C1 segment of cervical spinal cord (tissue), 14 donors: ENCODE measurements at regions not wholly inside any gene's neighbourhood (a gene's known extent, or its start where the extent isn't known, plus 50 kb on each side); places are given as distances from the start of the nearest gene placed in this dataset.
"Not testable (repeated sequence)": the region's sequence is repeated elsewhere in the genome, so short reads cannot be mapped to it uniquely, and the experiment has no call there.

Source experiments
- DNase-seq, 14 donors: peaks; one replicate each; lab custom pipeline; 2025; lab: John Stamatoyannopoulos, UW

GRCh38 chr16:86073103-86073625 is 174.2 kb downstream of the IRF8 start:
- no peak for DNase-seq

DNA sequence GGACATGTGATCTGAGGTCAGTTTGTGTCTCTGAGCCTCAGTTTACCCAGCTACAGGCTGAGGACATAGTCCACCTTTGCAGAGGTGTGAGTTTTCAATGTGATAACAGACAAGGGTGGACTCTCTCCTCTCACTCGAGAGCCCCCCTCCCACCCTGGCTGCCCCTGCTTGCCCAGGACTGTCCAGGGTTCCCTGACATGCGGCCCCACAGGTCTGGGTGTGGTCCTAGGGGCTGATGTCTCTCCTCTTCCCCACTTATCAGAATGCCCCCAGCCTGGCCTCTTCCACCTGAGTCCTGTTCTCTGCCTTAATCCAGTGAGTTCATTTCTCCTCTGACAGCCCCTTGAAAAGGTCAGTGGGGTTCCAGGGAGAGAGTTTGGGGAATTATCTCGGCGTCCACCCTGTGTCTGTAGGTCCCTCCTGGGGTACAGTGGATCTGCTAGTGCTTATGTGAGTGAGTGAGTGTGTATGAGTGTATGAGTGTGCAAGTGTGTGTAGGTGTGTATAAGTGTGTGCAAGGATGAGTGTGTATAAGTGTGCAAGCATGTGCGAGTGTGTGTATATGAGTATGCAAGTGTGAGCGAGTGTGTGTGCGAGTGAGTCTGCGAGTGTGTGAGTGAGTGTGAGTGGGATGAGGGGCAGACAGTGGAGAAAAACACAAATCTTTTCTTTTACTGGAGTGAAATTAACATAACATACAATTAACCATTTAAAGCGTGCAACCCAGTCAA is 175.0 kb downstream of the IRF8 start:
- no peak for DNase-seq

DNA sequence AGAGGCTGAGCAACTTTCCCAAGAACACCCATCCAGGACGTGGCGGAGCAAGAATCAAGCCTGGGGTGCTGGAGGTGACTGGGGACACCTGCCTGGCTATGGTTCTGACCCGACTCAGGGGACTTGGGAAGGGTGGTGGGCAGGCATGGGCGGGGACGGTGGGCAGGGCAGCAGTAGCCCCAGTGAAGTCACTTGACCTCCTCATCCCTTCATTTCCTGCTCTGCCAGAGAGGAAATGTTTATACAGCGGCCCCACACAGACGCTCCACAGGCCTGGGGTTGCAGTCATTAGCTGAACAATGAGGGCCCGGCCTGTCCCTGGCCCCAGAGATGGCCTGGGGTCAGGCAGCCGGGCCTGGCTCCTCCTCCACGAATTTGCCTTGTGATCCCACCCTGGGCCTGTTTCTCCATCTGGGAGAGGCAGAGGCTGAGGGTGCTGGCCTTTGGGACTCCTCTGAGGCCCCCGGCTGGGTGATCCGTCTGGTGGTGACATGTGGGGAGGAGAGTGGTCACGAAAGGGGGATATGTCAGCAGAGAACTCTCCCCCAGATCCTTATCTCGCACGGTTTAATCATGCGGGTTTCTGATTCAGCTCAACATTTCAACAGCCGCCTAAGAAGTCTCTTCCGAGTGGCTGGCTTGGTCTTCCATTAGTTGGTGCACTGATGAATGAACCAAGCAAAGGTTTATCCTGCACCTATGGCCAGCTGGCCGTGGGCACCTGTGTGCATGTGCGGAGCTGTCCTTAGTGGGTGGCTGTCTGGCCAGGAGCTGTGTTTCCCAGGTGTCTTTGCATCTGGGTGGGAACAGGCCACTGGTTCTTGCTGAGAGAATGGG is 175.9 kb downstream of the IRF8 start:
- no peak for DNase-seq

- DNase-seq, result no peak
Observed at GRCh38 chr16:86075488-86075785, 176.5 kb downstream of the IRF8 start.

DNA sequence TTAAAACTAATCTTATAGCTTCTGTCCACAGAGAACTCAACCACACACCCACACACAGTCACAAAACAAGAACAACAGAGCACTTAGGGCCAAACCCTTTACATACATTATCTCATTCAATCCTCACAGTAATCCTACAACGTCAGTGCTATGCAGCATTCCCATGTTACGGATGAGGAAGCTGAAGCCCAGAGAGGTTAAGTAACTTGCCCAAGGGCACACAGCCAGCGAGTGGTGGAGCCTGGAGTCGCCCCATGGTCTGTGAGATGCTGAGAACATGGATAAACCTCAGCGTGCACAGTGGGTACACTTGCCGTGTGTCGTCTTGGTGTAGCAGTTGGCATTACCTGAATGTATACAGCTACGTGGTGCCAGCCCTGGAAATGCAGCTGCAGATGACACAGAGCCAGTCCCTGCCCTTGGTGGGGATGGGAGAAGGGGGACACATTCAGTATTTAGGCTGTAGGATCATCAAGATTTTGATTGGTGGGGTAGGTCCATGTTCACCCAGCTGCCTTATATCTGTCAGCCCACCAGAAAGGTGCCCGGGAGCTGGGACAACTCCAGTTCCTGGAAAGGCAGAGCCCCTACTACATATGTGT is 177.0 kb downstream of the IRF8 start:
- DNase-seq, result no peak

DNA sequence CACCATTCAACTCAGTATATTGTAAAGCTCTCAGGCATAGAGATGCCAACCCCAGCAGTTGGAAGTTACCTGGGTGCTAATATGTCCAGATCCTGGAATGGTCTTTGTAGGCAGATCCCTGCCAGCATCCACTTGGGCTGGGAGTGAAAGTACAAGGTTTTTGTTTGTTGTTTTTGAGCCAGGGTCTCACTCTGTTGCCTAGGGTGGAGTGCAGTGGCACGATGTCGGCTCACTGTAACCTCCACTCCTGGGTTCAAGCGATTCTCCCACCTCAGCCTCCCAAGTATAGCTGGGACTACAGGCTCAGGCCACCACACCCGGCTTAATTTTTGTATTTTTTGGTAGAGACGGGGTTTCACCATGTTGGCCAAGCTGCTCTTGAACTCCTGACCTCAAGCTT is 177.6 kb downstream of the IRF8 start:
- no peak for DNase-seq

GRCh38 chr16:86077243-86077940 is 178.4 kb downstream of the IRF8 start:
- DNase-seq, result no peak

DNA sequence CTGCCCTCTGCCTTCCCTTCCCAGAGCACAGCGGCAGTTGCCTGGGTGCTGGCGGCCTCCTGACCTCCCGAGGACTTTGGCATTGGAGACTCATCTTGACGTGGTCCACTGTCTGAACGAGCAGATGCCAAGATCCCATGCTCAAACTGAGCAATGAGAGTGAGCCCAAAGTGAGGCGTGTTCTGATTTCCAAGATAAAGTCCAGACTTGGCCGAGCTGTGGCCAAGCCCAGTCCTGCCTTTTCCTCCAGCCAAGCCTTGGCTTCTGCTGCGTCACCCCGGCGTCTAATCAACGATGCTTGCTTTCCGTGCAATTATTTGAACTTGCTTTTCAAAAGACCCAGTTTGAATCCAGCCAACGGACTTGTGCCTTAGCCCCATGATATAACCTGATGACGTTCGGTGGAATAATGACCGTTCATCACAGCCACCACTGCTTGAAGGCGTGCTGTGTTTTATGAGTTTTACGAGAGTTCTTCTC is 179.2 kb downstream of the IRF8 start:
- peak in 1 of 14 donors; percentile 19 for DNase-seq

DNA sequence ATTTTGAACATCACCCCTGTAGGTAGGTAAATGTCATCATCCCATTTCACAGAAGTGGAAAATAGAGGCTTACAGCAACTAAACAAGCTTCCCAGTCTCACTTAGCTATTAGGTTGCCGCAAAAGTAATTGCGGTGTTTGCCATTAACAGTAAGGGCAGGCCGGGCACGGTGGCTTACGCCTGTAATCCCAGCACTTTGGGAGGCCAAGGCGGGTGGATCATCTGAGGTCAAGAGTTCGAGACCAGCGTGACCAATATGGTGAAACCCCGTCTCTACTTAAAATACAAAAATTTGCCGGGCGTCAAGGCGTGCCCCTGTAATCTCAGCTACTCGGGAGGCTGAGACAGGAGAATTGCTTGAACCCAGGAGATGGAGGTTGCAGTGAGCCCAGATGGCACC is 179.7 kb downstream of the IRF8 start:
- DNase-seq, result not testable (repeated sequence)

DNA sequence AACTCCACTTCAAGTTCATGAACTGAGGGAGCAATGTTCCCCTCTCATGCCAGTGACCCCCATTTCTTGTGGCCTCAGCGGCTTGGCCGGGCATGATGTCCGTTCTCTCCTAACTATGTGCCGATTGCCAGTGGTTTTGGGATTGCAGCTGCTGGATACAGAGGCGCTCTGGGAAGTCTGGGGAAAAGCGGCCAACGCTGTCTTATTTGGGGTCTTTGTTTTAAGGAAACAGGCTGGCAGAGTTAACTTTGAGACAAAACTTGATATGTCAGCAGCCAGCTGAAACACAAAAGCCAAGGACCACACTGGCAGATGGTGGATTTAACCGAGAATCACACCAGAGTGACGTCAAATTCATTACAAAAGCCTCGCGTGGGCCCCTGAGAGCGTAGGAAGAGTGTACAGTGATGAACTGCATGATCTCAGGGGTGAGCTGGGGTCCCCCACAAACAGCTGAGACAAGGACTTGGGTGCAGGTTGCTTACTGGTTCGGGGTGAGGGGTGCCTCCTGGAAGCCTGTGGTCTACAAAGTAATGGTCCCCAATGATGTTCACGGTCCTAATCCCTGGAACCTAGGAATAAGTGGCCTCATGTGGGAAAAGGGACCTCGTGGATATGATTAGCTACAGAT is 180.4 kb downstream of the IRF8 start:
- DNase-seq, result no peak

GRCh38 chr16:86080131-86080875 is 181.3 kb downstream of the IRF8 start:
- DNase-seq, result no peak

- DNase-seq, result no peak
Observed at GRCh38 chr16:86080982-86081381, 182.0 kb downstream of the IRF8 start.

DNA sequence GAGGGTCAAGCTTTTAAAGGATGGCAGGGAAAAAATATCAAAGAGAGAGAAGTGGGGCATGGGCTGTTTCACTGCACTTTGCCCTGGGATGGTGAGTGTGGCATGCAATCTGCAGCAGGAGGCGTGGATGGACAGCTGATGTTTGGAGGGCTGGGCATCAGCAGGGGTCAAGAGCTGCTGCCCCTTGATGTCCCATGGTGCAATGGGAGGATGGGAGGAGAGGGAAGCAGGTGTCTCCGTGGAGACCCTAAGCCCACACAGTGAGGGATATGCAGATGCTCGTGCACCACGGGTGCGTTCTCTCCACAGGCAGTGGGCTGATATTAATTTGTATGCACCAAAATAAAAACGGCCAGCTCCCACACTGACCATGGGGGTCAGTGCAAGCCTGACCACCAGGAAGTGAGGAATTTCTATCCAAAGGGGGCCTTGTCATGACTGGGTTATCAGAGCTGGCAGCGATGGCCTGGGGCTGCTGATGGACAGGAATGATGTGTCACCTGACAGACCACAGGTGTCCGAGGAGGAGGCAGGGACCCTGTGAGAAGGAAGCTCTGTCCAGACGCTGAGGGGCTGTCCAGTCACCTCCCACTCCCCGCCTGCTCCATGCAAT is 183.6 kb downstream of the IRF8 start:
- no peak for DNase-seq

- no peak for DNase-seq
Observed at GRCh38 chr16:86083382-86084002, 184.5 kb downstream of the IRF8 start.

DNA sequence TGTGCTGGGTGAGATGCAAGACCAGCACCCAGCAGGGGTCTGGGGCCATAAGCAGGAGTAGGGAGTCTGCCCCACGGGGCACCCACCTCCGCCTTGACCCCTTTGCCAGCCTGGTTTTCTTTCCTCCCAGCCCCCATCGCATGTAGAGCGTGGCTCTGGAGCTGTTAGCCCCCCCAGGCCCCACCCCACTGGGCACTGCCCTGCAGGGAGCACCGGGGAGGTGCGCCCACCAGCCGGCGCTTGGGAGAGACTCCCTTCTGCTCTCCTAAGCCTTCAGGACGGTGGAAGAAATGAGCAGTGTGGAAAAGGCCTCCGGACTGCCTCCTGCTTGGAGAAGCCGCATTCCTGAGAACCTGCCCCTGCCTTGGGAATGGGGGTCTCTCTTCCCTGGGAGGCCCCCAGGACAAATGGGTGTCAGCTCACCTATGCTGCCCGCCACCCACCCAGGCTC is 186.2 kb downstream of the IRF8 start:
- DNase-seq, result no peak

DNA sequence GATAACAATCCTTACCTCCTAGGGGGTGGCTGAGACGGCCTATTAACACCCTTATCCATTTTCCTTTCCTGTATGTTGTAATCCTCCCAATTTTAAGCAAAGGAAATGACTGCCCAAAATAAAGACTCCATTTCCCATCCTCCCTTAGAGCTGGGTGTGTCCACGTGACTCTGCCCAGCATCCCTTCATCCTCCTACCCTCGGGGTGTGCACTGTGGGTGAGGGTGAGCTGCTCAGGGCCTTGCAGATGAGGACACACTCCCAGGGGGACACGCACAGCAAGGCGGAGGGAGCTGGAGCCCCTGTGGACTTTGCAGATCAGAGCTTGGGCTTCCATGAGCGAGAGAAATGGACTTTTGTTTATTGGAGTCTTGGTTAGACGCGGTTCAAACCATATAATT is 186.8 kb downstream of the IRF8 start:
- no peak for DNase-seq

GRCh38 chr16:86086471-86086870 is 187.5 kb downstream of the IRF8 start:
- no peak for DNase-seq

- no peak for DNase-seq
Observed at GRCh38 chr16:86087011-86087895, 188.3 kb downstream of the IRF8 start.

DNA sequence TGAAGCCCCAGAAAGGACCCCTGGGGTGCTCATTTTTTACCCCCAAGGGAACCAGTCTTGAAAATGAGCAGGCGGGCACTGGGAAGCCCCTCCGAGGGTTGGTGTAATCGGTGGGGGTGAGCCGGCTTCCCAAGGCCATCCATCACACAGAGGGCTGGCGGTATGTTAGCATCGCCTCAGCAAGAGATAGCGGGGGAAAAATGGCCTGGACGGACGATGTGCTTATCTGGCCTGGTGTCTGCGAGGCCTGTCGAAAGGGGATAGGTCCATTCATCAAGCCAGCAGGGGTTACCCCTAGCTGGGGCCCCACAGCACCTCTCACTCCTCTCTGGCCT is 188.9 kb downstream of the IRF8 start:
- DNase-seq, result no peak
